ENCODE measurements at regions not wholly inside any gene's neighbourhood (a gene's known extent, or its start where the extent isn't known, plus 50 kb on each side); places are given as distances from the start of the nearest gene placed in this dataset.

GRCh38 chr13:65733110-65733509, 1497.0 kb downstream of the PCDH9 start:
- TF ChIP-seq TAF1 (IDR thresholded peaks at IDR 0.05; ENCODE audit: low read depth) (no peak), ZBTB7A (IDR thresholded peaks at IDR 0.05; ENCODE audit: low read depth) (no peak), RAD21 (IDR thresholded peaks at IDR 0.05; ENCODE audit: low read depth) (no peak), YY1 (IDR thresholded peaks at IDR 0.05; ENCODE audit: low read depth) (no peak), NFIC (IDR thresholded peaks at IDR 0.05) (no peak), EP300 (IDR thresholded peaks at IDR 0.05; ENCODE audit: borderline replicate concordance) (no peak), REST (IDR thresholded peaks at IDR 0.05; ENCODE audit: low read depth) (no peak), TEAD4 (IDR thresholded peaks at IDR 0.05) (no peak), CEBPB (IDR thresholded peaks at IDR 0.05) (no peak), EGR1 (IDR thresholded peaks at IDR 0.05) (no peak)
